Skeletal muscle tissue (tissue), 3 donors: ENCODE measurements at regions not wholly inside any gene's neighbourhood (a gene's known extent, or its start where the extent isn't known, plus 50 kb on each side); places are given as distances from the start of the nearest gene placed in this dataset.

ENCODE experiments used
- H3K27ac ChIP-seq: one replicate; pipeline ENCODE4 v1.7.0; 2013; ENCODE audit warnings: mild to moderate bottlenecking, low read depth, low read length, inconsistent platforms
- H3K27me3 ChIP-seq, 3 donors: one replicate each; pipeline ENCODE4 v1.7.0; 2013; ENCODE audit warnings: low read length in 3 of 3; ENCODE audit not compliant: control insufficient read depth in 3 of 3, insufficient read depth in 3 of 3
- H3K36me3 ChIP-seq, 3 donors: one replicate each; pipeline ENCODE4 v1.7.0; 2013; ENCODE audit warnings: low read length in 3 of 3; ENCODE audit not compliant: control insufficient read depth in 3 of 3, insufficient read depth in 3 of 3
- H3K4me1 ChIP-seq, 3 donors: one replicate each; pipeline ENCODE4 v1.7.0; 2013; ENCODE audit warnings: low read length in 3 of 3, mild to moderate bottlenecking in 3 of 3; ENCODE audit not compliant: control insufficient read depth in 3 of 3, insufficient read depth in 3 of 3
- H3K4me3 ChIP-seq, 3 donors: one replicate each; pipeline ENCODE4 v1.7.0; 2013; ENCODE audit warnings: low read length in 3 of 3
- H3K9ac ChIP-seq, 3 donors: one replicate each; pipeline ENCODE4 v1.7.0; 2013; ENCODE audit warnings: low read length in 3 of 3, mild to moderate bottlenecking in 3 of 3, moderate library complexity in 2 of 3, low read depth in 1 of 3
- H3K9me3 ChIP-seq, 3 donors: one replicate each; pipeline ENCODE4 v1.7.0; 2013; ENCODE audit warnings: low read length in 3 of 3; ENCODE audit not compliant: control insufficient read depth in 3 of 3
- donor health status: Osteomylitis.

DNA sequence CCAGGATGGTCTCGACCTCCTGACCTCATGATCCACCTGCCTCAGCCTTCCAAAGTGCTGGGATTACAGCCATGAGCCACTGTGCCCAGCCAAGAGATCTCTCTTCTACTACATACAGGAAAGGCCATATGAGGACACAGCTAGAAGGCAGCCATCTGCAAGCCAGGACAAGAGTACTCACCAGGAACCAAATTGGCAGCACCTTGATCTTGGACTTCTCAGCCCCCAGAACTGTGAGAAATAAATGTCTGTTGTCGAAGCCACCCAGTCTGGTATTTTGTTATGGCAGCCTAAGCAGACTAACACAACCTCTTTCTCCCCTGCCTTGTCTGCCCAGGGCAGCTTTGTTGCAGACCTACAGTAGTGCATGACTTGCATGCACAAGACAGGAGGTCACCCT, 211.3 kb upstream of the HAAO start:
- H3K36me3 ChIP-seq, result no peaks in the 10 kb centered on the region
- H3K27ac ChIP-seq, result no peak overlapping the region
- H3K4me3 ChIP-seq, result no peak overlapping the region
- no peaks in the 10 kb centered on the region for H3K27me3 ChIP-seq
- H3K9ac ChIP-seq, result no peak overlapping the region
- no peaks in the 10 kb centered on the region for H3K9me3 ChIP-seq
- no peaks in the 10 kb centered on the region for H3K4me1 ChIP-seq

DNA sequence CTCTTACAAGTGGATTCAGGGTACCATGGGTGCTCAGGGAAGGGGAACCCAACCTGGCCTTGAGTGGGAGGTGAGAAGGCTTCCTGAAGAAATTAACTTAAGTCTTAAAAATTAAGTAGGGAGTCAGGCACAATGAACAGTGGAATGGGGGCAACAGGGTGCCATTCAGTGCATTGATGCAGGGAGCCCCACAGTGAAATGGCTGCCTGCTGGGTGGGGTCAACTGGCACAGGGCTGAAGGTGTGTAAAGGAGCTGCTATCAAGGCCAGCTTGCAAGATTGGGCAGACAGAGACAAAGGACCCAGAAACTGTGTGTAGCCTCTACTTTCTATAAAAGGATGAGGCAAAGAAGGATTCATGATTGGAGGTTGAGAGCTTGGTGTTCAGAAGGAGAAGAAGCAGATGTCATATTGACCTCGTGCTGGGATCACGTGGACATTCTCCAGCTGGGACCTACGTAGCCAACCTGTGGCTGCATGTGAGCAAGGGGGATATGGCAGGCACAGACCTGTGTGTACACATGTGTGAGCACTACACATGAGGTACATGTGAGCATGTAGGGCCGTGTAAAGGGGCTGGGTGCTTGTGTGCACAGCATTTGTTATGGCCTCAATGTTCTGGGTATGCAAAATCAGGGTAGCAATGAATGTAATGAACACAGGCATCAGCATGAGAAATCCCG, 209.5 kb upstream of the HAAO start:
- no peak overlapping the region for H3K4me3 ChIP-seq
- no peaks in the 10 kb centered on the region for H3K36me3 ChIP-seq
- no peaks in the 10 kb centered on the region for H3K27me3 ChIP-seq
- no peaks in the 10 kb centered on the region for H3K9me3 ChIP-seq
- no peaks in the 10 kb centered on the region for H3K4me1 ChIP-seq
- no peak overlapping the region for H3K27ac ChIP-seq
- no peak overlapping the region for H3K9ac ChIP-seq

DNA sequence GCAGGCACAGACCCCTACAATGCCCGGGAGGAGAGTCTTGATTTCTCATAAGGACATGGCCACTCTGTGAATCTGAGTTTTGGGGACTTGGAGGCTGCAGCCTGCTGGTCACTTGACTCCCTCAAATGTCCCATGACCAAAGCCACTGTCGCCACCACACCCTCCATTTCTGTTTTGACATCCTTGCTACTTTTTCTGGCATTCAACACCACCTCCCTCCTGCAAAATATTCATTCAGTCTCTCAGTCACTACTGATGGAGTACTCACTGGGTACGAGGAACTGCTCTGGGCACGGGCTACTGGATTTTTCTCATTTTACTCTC, 208.6 kb upstream of the HAAO start:
- Histone ChIP-seq H3K27ac (no peak overlapping the region), H3K4me1 (no peaks in the 10 kb centered on the region), H3K4me3 (no peak overlapping the region), H3K27me3 (no peaks in the 10 kb centered on the region), H3K36me3 (no peaks in the 10 kb centered on the region), H3K9ac (no peak overlapping the region), H3K9me3 (no peaks in the 10 kb centered on the region)

DNA sequence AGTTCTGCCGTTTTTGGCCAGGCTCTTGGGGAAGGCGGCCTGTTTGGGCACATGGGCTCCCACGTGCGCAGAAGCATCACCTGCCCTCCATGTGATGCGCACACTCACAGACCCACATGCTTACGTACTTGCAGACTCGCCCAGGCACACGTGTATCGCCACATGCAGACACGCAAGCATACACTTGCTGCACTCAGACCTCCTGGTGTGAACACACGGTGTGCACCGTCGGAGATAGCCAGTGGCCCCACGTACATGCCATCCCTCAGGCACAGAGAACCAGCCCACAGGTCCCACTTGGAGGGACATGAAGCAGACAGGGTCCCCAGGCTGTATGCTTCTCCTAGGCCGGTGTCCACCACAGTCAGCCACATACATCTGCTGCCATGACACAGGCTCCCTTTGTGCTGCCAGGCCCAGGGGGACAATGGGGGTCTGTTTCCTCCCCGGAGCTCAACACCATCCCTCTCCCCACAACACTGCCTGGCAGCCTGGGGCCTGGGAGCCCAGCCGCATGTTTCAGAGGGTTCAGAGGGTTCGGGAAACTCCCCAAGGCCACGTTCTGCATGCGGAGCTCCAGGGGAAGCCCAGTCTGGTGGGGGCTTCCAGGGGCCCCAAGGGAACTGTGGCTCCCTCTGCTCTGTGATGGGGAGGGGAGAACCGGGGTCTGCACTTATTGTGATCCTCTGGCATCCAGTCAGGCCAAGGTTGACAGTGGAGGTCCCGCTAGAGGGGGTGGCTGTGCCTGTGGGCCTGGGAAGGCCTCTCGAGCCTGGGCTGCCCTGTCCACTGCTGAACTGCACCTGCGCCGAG, 208.1 kb upstream of the HAAO start:
- no peak overlapping the region for H3K4me3 ChIP-seq
- H3K9me3 ChIP-seq, result no peaks in the 10 kb centered on the region
- no peak overlapping the region for H3K27ac ChIP-seq
- no peak overlapping the region for H3K9ac ChIP-seq
- no peaks in the 10 kb centered on the region for H3K36me3 ChIP-seq
- no peaks in the 10 kb centered on the region for H3K4me1 ChIP-seq
- H3K27me3 ChIP-seq, result no peaks in the 10 kb centered on the region

GRCh38 chr2:42999856-43000241, 207.5 kb upstream of the HAAO start:
- Histone ChIP-seq H3K4me3 (no peak overlapping the region), H3K4me1 (no peaks in the 10 kb centered on the region), H3K27me3 (no peaks in the 10 kb centered on the region), H3K36me3 (no peaks in the 10 kb centered on the region), H3K9ac (no peak overlapping the region), H3K9me3 (no peaks in the 10 kb centered on the region), H3K27ac (no peak overlapping the region)

GRCh38 chr2:42999391-42999841, 207.0 kb upstream of the HAAO start:
- H3K4me3 ChIP-seq, result no peak overlapping the region
- H3K36me3 ChIP-seq, result no peaks in the 10 kb centered on the region
- no peaks in the 10 kb centered on the region for H3K4me1 ChIP-seq
- H3K9ac ChIP-seq, result no peak overlapping the region
- no peaks in the 10 kb centered on the region for H3K9me3 ChIP-seq
- no peak overlapping the region for H3K27ac ChIP-seq
- H3K27me3 ChIP-seq, result no peaks in the 10 kb centered on the region

DNA sequence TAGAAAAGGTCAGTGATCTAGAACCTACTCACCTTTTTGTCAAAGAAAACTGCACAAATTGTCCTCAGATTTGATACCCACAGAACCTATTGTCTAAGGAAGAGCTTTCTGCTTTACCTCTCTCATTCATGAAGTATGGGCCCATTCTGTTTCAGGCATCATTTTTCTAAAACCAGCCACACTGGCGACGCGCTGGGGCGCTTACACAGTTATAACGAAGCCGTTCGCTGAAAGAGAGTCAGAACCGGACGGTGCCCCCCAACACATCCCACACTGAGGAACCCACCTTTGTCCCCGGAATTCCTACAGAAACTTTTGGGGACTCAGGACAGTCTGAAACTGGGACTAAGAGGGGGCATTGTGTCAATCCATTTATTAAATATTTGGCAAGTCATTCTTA, 206.3 kb upstream of the HAAO start:
- H3K9ac ChIP-seq, result no peak overlapping the region
- H3K36me3 ChIP-seq, result no peaks in the 10 kb centered on the region
- no peak overlapping the region for H3K27ac ChIP-seq
- no peaks in the 10 kb centered on the region for H3K4me1 ChIP-seq
- no peak overlapping the region for H3K4me3 ChIP-seq
- no peaks in the 10 kb centered on the region for H3K9me3 ChIP-seq
- no peaks in the 10 kb centered on the region for H3K27me3 ChIP-seq

DNA sequence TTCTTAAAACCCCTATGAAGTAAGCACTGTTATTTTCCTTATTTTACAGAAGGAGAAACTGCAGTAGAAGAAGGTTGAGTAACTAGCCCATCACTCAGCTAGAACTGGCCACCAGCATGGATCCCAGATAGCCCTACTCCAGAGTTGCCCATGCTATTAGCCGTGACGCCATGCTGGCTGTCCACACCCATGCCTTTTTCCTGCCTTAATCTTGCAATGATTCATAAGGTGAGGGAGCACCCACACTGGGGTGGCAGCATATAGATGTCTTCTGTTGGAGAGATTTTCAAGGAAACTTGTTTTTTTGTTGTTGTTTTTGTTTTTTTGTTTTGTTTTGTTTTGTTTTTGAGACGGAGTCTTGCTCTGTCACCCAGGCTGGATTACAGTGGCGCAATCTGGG, 204.1 kb upstream of the HAAO start:
- Histone ChIP-seq H3K27ac (no peak overlapping the region), H3K9ac (no peak overlapping the region), H3K9me3 (no peaks in the 10 kb centered on the region), H3K4me3 (no peak overlapping the region), H3K27me3 (no peaks in the 10 kb centered on the region), H3K4me1 (no peaks in the 10 kb centered on the region), H3K36me3 (no peaks in the 10 kb centered on the region)

GRCh38 chr2:42995752-42996422, 203.5 kb upstream of the HAAO start:
- H3K27me3 ChIP-seq, result no peaks in the 10 kb centered on the region
- no peak overlapping the region for H3K27ac ChIP-seq
- no peaks in the 10 kb centered on the region for H3K4me1 ChIP-seq
- H3K9me3 ChIP-seq, result no peaks in the 10 kb centered on the region
- H3K9ac ChIP-seq, result no peak overlapping the region
- H3K36me3 ChIP-seq, result no peaks in the 10 kb centered on the region
- no peak overlapping the region for H3K4me3 ChIP-seq
